GM06990 (cell line): ENCODE measurements at regions not wholly inside any gene's neighbourhood (a gene's known extent, or its start where the extent isn't known, plus 50 kb on each side); places are given as distances from the start of the nearest gene placed in this dataset.

ENCODE experiments used
- DNase-seq: peaks from one replicate; pipeline ENCODE4 v3.0.0-alpha.2; 2011; ENCODE audit not compliant: insufficient read length; ENCODE audit errors: extremely low read depth
- H3K27me3 ChIP-seq: replicated peaks from 2 replicates; pipeline ENCODE4 v1.6.0; 2011; ENCODE audit warnings: low read length; ENCODE audit not compliant: control insufficient read depth, insufficient read depth
- H3K36me3 ChIP-seq: 2 replicates; pipeline ENCODE4 v1.5.1; 2011; ENCODE audit warnings: low read length; ENCODE audit not compliant: control insufficient read depth, insufficient read depth
- H3K4me3 ChIP-seq: replicated peaks from 2 replicates; pipeline ENCODE4 v1.5.1; 2011; ENCODE audit warnings: low read depth, mild to moderate bottlenecking, control low read depth, low read length
- CTCF ChIP-seq: IDR thresholded peaks from 2 replicates; pipeline ENCODE4 v1.5.1; 2011; ENCODE audit warnings: low read length, control low read depth, mild to moderate bottlenecking, inconsistent platforms; ENCODE audit not compliant: insufficient read depth, poor library complexity, severe bottlenecking

- Histone ChIP-seq H3K4me3 (no peak overlapping the region), H3K36me3 (no peaks in the 10 kb centered on the region), H3K27me3 (no peaks in the 10 kb centered on the region)
- no peak for DNase-seq
- TF ChIP-seq CTCF, result no peak
Observed at GRCh38 chr6:8549074-8549790, 113.9 kb upstream of the SLC35B3 start.

- TF ChIP-seq CTCF, result no peak
- Histone ChIP-seq H3K27me3 (no peaks in the 10 kb centered on the region), H3K4me3 (no peak overlapping the region), H3K36me3 (no peaks in the 10 kb centered on the region)
- no peak for DNase-seq
Observed at GRCh38 chr6:8546496-8546895, 111.2 kb upstream of the SLC35B3 start.

GRCh38 chr6:8545336-8545735, 110.0 kb upstream of the SLC35B3 start:
- TF ChIP-seq CTCF, result no peak
- DNase-seq, result no peak
- Histone ChIP-seq H3K36me3 (no peaks in the 10 kb centered on the region), H3K4me3 (no peak overlapping the region), H3K27me3 (no peaks in the 10 kb centered on the region)

- Histone ChIP-seq H3K4me3 (no peak overlapping the region), H3K36me3 (no peaks in the 10 kb centered on the region), H3K27me3 (no peaks in the 10 kb centered on the region)
- no peak for TF ChIP-seq CTCF
- DNase-seq, result no peak
Observed at GRCh38 chr6:8543714-8544113, 108.4 kb upstream of the SLC35B3 start.

- H3K36me3 ChIP-seq, result no peaks in the 10 kb centered on the region
- no peak for DNase-seq
- H3K27me3 ChIP-seq, result no peaks in the 10 kb centered on the region
- H3K4me3 ChIP-seq, result no peak overlapping the region
- TF ChIP-seq CTCF, result peak; percentile 23
Observed at GRCh38 chr6:8539453-8539852, 104.1 kb upstream of the SLC35B3 start.

GRCh38 chr6:8536122-8536521, 100.8 kb upstream of the SLC35B3 start:
- H3K4me3 ChIP-seq, result no peak overlapping the region
- no peaks in the 10 kb centered on the region for H3K27me3 ChIP-seq
- no peaks in the 10 kb centered on the region for H3K36me3 ChIP-seq
- no peak for TF ChIP-seq CTCF
- DNase-seq, result no peak
